GM12892 (cell line): ENCODE measurements at regions not wholly inside any gene's neighbourhood (a gene's known extent, or its start where the extent isn't known, plus 50 kb on each side); places are given as distances from the start of the nearest gene placed in this dataset.

Experiments
- DNase-seq: peaks from one replicate; pipeline ENCODE4 v3.0.0; 2011; ENCODE audit not compliant: insufficient read length
- FAIRE-seq: peaks from 2 replicates; lab custom pipeline; 2011; peaks lifted over from hg19 to GRCh38; lab: Jason Lieb, UNC
- POLR2A ChIP-seq: IDR thresholded peaks from 2 replicates; pipeline ENCODE4 v1.6.1; 2011; ENCODE audit warnings: low read depth, low read length, control low read depth
- POLR2AphosphoS5 ChIP-seq: IDR thresholded peaks from 2 replicates; pipeline ENCODE4 v1.6.1; 2011; ENCODE audit warnings: low read depth, low read length, control low read depth
- TAF1 ChIP-seq: IDR thresholded peaks from 2 replicates; pipeline ENCODE4 v1.6.1; 2011; ENCODE audit warnings: low read depth, mild to moderate bottlenecking, control low read depth, low read length, borderline replicate concordance

DNA sequence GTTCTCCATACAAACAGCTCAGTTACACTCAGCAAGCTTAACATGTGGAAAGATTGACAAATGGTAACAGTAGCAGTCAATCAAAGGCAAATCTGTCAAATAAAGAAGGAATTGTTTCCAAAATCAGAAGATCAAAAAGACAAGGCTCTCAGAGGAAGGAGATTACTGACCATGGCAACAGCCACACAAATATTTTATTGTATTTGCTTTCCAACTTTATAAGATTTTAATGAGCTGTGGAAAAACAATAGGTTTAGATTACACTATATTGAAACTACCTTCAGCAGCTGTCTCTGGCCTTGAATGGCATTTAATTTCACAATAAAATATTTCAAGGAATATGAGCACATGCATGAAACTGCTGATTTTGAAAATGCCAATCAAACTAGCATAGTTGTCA, 1143.9 kb upstream of the GJE1 start:
- DNase-seq (no peak), FAIRE-seq (no peak)
- TF ChIP-seq TAF1 (no peak), POLR2A (no peak), POLR2AphosphoS5 (no peak)

DNA sequence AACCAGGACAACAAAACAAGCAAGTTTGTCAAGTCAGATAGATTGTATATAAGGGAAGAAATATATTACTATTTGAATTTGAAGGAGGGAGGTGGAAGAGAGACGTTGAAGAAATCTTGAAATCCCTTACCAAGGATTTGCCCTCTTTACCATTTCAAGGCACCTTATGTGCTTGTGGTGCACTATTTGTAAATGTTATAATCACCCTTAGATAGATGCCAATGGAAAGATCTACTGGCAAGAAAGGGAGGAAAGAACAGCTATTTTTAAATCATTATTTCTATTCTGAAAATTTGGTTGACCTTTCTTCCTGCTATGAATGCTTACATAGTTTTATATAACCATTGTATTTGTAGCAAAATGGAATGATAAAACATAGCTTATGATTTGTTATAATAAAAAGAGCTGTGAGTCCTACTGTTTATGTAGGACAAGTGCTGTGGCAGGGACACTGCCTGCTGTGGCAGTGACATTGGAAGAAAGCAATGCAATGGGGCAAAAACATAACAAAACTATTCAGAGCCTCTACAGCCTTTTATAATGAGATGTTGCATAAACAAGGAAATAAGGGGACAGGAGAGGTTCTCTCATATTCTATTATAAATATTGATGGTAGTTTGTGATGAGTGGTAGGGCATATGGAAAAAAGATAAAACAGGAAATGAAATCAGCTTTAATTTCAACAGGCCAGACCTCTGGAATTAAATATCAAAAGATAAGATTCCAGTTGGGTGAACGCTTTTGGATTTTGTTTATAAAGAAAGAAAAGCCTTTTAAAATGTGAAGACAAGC, 1145.2 kb upstream of the GJE1 start:
- DNase-seq (no peak), FAIRE-seq (no peak)
- TF ChIP-seq TAF1, result no peak
- TF ChIP-seq POLR2A, result no peak
- TF ChIP-seq POLR2AphosphoS5, result no peak

DNA sequence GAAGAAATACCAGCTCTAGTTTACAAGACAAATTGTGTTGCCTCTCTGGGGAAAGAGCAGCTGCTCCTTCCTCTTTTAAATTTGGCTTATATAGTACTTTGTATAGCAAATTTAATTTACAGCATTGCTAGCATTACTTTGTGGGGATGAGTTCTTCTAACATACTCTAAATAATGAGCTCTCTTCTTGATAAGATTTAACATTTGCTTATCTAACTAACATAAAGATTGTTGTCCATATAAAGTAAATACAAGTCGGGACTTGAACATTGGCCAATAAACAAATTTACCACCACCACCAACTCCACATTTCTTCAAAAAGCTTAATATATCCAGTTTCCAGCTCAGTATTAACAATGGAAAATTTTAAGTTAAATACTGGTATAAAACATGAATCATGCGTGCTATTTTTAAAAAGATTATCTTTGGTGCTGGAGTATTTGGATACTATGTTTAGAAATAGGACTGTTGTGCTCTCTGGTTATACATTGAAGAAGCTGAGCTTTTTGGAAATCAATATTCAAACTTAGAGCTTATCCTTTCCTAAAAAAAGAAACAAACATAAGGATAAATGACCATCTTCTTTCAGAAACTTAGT, 1146.9 kb upstream of the GJE1 start:
- no peak for FAIRE-seq
- TF ChIP-seq POLR2A (no peak), POLR2AphosphoS5 (no peak), TAF1 (no peak)

DNA sequence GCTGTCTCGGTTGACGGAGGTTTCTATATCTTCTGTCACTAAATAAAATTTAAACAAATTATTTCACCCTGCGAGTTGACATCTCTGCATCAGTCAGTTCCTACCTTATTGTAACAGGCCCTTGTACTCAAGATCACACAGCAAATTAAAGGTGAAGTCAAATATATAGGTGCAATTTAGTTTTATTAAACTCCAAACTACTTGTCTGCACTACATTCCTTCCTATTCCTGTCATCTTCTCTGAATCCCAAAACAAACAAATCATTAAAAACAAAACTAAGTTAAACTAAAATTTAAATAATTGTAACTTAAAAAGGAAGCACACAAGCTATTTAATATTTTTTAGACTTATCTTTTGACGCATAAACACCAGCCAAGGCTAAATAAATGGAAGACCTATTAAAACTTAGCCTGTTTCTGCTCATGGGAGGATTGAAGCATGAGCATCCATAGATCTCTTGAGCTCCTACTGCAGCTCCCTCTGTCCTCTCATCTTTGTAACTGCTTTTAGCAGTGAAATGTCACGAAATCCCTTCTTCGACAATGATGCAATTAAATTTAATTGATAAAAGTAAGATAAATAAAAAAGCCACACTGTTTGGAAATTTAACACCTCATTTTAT, 1152.3 kb upstream of the GJE1 start:
- FAIRE-seq, result no peak
- no peak for DNase-seq

More for the DNA sequence above, 1146.9 kb upstream of the GJE1 start:
- no peak for DNase-seq

DNA sequence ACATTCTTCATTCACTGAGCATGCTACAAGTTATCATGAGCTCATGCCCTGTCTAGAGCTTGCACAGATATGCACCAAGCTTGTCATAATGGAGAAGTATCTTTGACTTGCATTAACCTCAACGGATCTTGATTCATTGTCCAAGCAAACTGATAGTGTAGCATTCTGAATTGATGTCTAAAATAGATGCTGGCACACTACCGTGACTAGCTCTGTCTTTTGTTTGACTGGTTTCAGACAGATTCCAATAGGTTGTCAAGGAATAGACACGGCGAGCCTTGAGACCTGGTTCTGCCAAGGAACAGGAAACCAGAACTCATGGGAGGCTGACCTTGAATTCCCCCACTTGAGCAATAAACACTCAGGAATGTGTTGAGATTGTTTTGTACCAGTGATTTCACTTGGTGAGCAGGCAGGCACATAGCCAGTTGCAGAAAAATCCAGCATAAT, 1153.1 kb upstream of the GJE1 start:
- no peak for FAIRE-seq
- TF ChIP-seq POLR2AphosphoS5 (no peak), POLR2A (no peak), TAF1 (no peak)
- DNase-seq, result no peak

More for the DNA sequence above, 1152.3 kb upstream of the GJE1 start:
- TF ChIP-seq POLR2A, result no peak

DNA sequence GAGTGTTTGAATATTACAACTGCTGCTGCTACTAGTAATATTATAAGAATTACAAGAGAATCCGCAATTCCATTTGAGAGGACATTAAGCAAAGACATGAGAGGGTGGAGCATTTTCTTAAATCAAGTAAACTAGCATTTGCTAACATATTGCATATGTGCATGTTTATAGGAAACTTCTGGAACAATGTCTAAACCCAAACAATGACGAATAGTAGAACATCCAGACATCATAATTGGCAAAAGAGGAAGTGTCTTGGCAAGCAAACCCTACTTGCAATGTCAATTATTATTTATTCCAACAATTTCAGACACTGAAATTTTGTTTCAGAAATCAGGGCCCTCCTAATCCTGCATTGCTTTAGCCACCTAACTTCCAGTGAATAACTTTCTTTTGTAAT, 1155.3 kb upstream of the GJE1 start:
- TF ChIP-seq TAF1 (no peak), POLR2AphosphoS5 (no peak), POLR2A (no peak)
- DNase-seq (no peak), FAIRE-seq (no peak)

DNA sequence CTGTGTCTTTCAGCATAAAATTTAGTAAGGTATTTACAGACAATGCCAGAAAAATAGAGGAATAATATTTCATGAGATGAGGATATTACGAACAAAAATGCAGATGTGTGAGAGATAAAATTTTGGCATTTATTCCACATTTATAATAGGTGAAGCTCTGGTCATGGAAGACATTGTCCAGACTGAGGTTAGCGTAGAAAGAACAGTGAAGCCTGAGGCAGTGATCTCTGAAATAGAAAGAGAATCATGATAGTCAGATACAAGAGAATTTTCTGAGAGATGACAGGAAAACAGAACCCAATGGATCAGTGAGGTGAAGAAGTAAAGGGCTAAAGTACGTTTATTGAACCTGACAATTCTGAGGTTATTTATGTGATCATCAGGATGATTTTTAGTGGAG, 1155.9 kb upstream of the GJE1 start:
- TF ChIP-seq POLR2A (no peak), TAF1 (no peak), POLR2AphosphoS5 (no peak)
- FAIRE-seq (no peak), DNase-seq (no peak)

DNA sequence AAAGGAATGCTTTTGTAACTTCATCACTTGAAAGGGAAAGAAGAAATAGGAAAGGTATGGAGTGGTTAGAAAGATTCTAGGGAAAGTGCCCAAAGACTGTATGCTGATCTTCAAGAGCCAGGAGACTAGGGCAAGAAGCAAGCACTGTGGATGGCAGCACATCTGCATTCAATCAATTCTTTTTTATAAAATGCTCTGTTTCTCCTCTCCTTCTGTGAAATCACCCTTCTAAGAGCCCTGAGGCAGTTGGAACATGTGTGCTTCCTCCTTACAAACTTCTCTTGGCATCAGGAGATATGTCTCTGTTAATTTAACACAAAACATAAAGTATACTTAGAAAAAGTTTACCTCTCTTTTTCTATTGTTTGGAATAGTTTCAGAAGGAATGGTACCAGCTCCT, 1162.2 kb upstream of the GJE1 start:
- no peak for TF ChIP-seq POLR2A
- no peak for TF ChIP-seq POLR2AphosphoS5
- no peak for TF ChIP-seq TAF1
- FAIRE-seq (no peak), DNase-seq (no peak)

DNA sequence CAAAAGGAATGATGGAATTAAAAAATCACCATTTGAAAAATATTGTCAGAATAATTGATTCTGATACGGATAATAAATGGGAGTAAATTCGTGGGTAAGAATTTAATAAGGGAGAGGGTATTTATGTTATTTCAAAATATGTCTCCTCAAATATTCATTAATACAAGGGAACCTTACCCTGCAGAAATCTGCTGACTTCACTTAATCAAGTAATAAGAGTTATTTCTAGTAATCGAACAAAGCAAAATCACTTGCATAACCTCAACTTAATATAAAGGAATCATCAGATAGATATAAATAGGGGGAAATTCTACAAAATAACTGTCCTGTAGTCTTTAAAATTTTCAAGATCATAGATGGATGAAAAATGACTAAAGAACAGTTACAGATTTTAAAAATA, 1164.7 kb upstream of the GJE1 start:
- no peak for FAIRE-seq
- no peak for DNase-seq
- TF ChIP-seq POLR2A (no peak), TAF1 (no peak), POLR2AphosphoS5 (no peak)

DNA sequence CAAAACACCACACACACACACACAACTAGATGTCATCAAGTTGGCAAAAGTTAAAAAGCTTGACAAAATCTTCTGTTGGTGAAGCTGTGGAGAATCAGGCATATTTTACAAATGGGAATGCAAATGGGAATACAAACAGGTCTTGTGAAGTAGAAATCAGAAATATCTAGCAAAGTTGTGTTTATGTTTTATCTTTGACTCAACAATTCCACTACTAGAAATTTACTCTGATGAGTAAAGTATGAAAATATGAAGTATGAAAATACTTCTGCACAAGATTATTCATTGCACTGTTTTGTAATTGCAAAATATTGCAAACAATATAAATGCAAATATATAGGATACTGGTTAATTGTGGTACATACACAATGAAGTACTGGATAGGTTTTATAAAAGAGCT, 1166.0 kb upstream of the GJE1 start:
- DNase-seq, result no peak
- FAIRE-seq, result no peak
- TF ChIP-seq POLR2AphosphoS5, result no peak
- no peak for TF ChIP-seq TAF1
- no peak for TF ChIP-seq POLR2A

DNA sequence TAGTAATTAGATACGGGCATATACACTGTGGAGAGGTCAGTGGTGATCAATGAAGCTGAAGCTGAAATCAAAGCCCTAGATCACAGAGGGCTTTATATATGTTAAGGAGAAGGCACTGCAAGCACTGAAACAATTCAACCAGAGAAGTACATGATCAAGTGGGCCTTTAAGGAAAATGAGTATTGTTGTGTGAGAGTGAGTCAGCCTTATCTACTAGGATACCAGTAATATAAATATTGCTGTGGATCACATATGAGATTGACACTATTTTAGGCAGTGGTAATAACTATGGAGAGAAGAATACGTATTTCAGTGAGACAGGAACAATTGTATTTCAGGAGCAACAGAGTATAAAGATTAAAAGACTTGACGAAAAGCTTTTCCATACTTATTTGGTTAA, 1172.2 kb upstream of the GJE1 start:
- DNase-seq (no peak), FAIRE-seq (no peak)
- TF ChIP-seq POLR2AphosphoS5 (no peak), POLR2A (no peak), TAF1 (no peak)

DNA sequence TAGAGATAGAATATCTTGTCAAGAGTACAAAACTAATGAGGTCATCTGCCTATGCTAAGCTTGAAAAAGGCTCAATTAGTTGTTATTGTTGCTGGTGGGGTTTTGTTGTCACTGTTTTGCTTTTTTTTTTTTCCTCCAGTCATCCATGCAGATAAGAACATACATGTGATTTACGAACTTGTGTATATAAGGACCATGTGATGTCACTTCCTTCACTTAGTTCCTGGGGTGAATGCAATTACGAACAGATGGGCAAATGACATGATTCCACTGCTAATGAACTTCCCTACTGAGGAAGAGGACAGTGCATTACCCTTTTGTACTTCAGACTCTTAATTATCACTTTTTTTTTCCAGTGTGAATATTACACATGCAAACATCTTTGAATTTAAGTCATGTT, 1175.3 kb upstream of the GJE1 start:
- FAIRE-seq (no peak), DNase-seq (no peak)
- TF ChIP-seq POLR2A (no peak), TAF1 (no peak), POLR2AphosphoS5 (no peak)
